ENCODE measurements at regions not wholly inside any gene's neighbourhood (a gene's known extent, or its start where the extent isn't known, plus 50 kb on each side); places are given as distances from the start of the nearest gene placed in this dataset.

GRCh38 chrX:97860226-97860625, 976.5 kb downstream of the RPA4 start:
- no peak for DNase-seq (ENCODE audit: low spot score)
- TF ChIP-seq EZH2 (IDR thresholded peaks at IDR 0.05; ENCODE audit: borderline replicate concordance, low read depth, low read length, poor library complexity, severe bottlenecking) (no peak), CTCF (conservative IDR thresholded peaks at IDR 0.05; ENCODE audit: low read depth, low read length) (no peak)
- CTCF ChIA-PET: no interaction called here

GRCh38 chrX:97863261-97863660, 979.6 kb downstream of the RPA4 start:
- no TSS peak for BruUV-seq (replicated peaks)
- Histone ChIP-seq H3K4me3 (ENCODE audit: low read depth, low read length, poor library complexity, severe bottlenecking) (no peak overlapping the region), H3K4me1 (ENCODE audit: insufficient read depth, low read length, poor library complexity, severe bottlenecking) (no peaks in the 10 kb centered on the region), H3K27me3 (replicated peaks; ENCODE audit: insufficient read depth, low read depth, low read length, poor library complexity) (no peaks in the 10 kb centered on the region), H3K27ac (ENCODE audit: low read depth, low read length, poor library complexity, severe bottlenecking) (no peak overlapping the region), H3K9me3 (ENCODE audit: low read depth, low read length, poor library complexity, severe bottlenecking) (no peaks in the 10 kb centered on the region), H3K36me3 (ENCODE audit: insufficient read depth, low read length, poor library complexity, severe bottlenecking) (no peaks in the 10 kb centered on the region)
- no peak for DNase-seq (ENCODE audit: low spot score)
- TF ChIP-seq EZH2 (IDR thresholded peaks at IDR 0.05; ENCODE audit: borderline replicate concordance, low read depth, low read length, poor library complexity, severe bottlenecking): no peak
- no peak for TF ChIP-seq CTCF (conservative IDR thresholded peaks at IDR 0.05; ENCODE audit: low read depth, low read length)
- intact Hi-C loops (cut with micrococcal nuclease; ENCODE audit: unreplicated experiment): no loop called here
- ChIA-PET CTCF (interaction anchor here (0.5 kb wide), 1 partner anchor 172 kb away, joined by 16 read pairs; no protein-coding TSS in a partner anchor), POLR2A (ENCODE audit: low non-redundant PET) (no interaction called here)

More at GRCh38 chrX:97860226-97860625, 976.5 kb downstream of the RPA4 start:
- POLR2A ChIA-PET (ENCODE audit: low non-redundant PET): no interaction called here
- Histone ChIP-seq H3K4me1 (ENCODE audit: insufficient read depth, low read length, poor library complexity, severe bottlenecking) (no peaks in the 10 kb centered on the region), H3K27me3 (replicated peaks; ENCODE audit: insufficient read depth, low read depth, low read length, poor library complexity) (no peaks in the 10 kb centered on the region), H3K9me3 (ENCODE audit: low read depth, low read length, poor library complexity, severe bottlenecking) (no peaks in the 10 kb centered on the region), H3K27ac (ENCODE audit: low read depth, low read length, poor library complexity, severe bottlenecking) (no peak overlapping the region), H3K36me3 (ENCODE audit: insufficient read depth, low read length, poor library complexity, severe bottlenecking) (no peaks in the 10 kb centered on the region), H3K4me3 (ENCODE audit: low read depth, low read length, poor library complexity, severe bottlenecking) (no peak overlapping the region)
- intact Hi-C loops (cut with micrococcal nuclease; ENCODE audit: unreplicated experiment): no loop called here
- BruUV-seq (replicated peaks): no TSS peak

- CTCF ChIA-PET: no interaction called here
- no peak for DNase-seq (ENCODE audit: low spot score)
- POLR2A ChIA-PET (ENCODE audit: low non-redundant PET): no interaction called here
- intact Hi-C loops (cut with micrococcal nuclease; ENCODE audit: unreplicated experiment): no loop called here
- Histone ChIP-seq H3K27ac (ENCODE audit: low read depth, low read length, poor library complexity, severe bottlenecking) (no peak overlapping the region), H3K9me3 (ENCODE audit: low read depth, low read length, poor library complexity, severe bottlenecking) (no peaks in the 10 kb centered on the region), H3K36me3 (ENCODE audit: insufficient read depth, low read length, poor library complexity, severe bottlenecking) (no peaks in the 10 kb centered on the region), H3K4me1 (ENCODE audit: insufficient read depth, low read length, poor library complexity, severe bottlenecking) (no peaks in the 10 kb centered on the region), H3K4me3 (ENCODE audit: low read depth, low read length, poor library complexity, severe bottlenecking) (no peak overlapping the region), H3K27me3 (replicated peaks; ENCODE audit: insufficient read depth, low read depth, low read length, poor library complexity) (no peaks in the 10 kb centered on the region)
- TF ChIP-seq CTCF (conservative IDR thresholded peaks at IDR 0.05; ENCODE audit: low read depth, low read length) (no peak), EZH2 (IDR thresholded peaks at IDR 0.05; ENCODE audit: borderline replicate concordance, low read depth, low read length, poor library complexity, severe bottlenecking) (no peak)
- no TSS peak for BruUV-seq (replicated peaks)
Measured at GRCh38 chrX:97867266-97867665, 983.6 kb downstream of the RPA4 start.
